HG02943 (cell line): ENCODE measurements at regions not wholly inside any gene's neighbourhood (a gene's known extent, or its start where the extent isn't known, plus 50 kb on each side); places are given as distances from the start of the nearest gene placed in this dataset.

Experiments
- ATAC-seq: cut with Tn5 transposase; IDR thresholded peaks from one replicate; pipeline ENCODE4 v1.9.1; 2021; ENCODE audit warnings: mild to moderate bottlenecking, low read depth, moderate library complexity; ENCODE audit not compliant: unreplicated experiment

GRCh38 chr12:126569706-126570105 is 1504.5 kb downstream of the AACS start:
- ATAC-seq = no peak

- no peak for ATAC-seq
These were observed 1505.3 kb downstream of the AACS start for GRCh38 chr12:126570566-126570965.

GRCh38 chr12:126572170-126572569 is 1506.9 kb downstream of the AACS start:
- ATAC-seq = no peak

GRCh38 chr12:126581655-126582054 is 1516.4 kb downstream of the AACS start:
- no peak for ATAC-seq

GRCh38 chr12:126582231-126582630 is 1517.0 kb downstream of the AACS start:
- no peak for ATAC-seq

GRCh38 chr12:126588586-126589249 is 1523.5 kb downstream of the AACS start:
- ATAC-seq = no peak

- ATAC-seq = no peak
These were observed 1526.3 kb downstream of the AACS start for GRCh38 chr12:126591533-126591932.

- ATAC-seq = no peak
These were observed 1536.2 kb downstream of the AACS start for GRCh38 chr12:126601184-126602170.

- no peak for ATAC-seq
These were observed 1537.4 kb downstream of the AACS start for GRCh38 chr12:126602612-126603011.

GRCh38 chr12:126607157-126607556 is 1541.9 kb downstream of the AACS start:
- ATAC-seq = no peak

GRCh38 chr12:126607867-126608266 is 1542.6 kb downstream of the AACS start:
- no peak for ATAC-seq

- ATAC-seq = no peak
These were observed 1543.5 kb downstream of the AACS start for GRCh38 chr12:126608607-126609175.

- no peak for ATAC-seq
These were observed 1551.2 kb downstream of the AACS start for GRCh38 chr12:126616441-126616840.

GRCh38 chr12:126617312-126617711 is 1552.1 kb downstream of the AACS start:
- no peak for ATAC-seq

- ATAC-seq = no peak
These were observed 1562.4 kb downstream of the AACS start for GRCh38 chr12:126627596-126627995.

GRCh38 chr12:126636821-126637220 is 1571.6 kb downstream of the AACS start:
- ATAC-seq = no peak

- no peak for ATAC-seq
These were observed 1579.2 kb downstream of the AACS start for GRCh38 chr12:126644236-126645020.

- ATAC-seq = no peak
These were observed 1582.8 kb downstream of the AACS start for GRCh38 chr12:126648074-126648473.

- ATAC-seq = no peak
These were observed 1585.9 kb downstream of the AACS start for GRCh38 chr12:126651133-126651532.

- ATAC-seq = no peak
These were observed 1598.3 kb downstream of the AACS start for GRCh38 chr12:126663304-126664094.
